WTC11 (cell line): ENCODE measurements at regions not wholly inside any gene's neighbourhood (a gene's known extent, or its start where the extent isn't known, plus 50 kb on each side); places are given as distances from the start of the nearest gene placed in this dataset.

Source experiments
- ATAC-seq: fragments of 200-7000 bp; cut with Tn5 transposase; 2 replicates; pipeline ENCODE4 v1.10.0; 2021; ENCODE audit warnings: mild to moderate bottlenecking, moderate library complexity
- CTCF ChIA-PET: fragments of 300-600 bp; sonication (Branson Sonifier 250); formaldehyde crosslinking; loops from one replicate; lab custom pipeline; 2021; ENCODE audit warnings: antibody characterized with exemption; lab: Charles Lee
- POLR2A ChIA-PET: fragments of 350-600 bp; sonication (Branson Sonifier 250); formaldehyde crosslinking; loops from one replicate; lab custom pipeline; 2021; ENCODE audit warnings: antibody characterized with exemption; lab: Charles Lee
- DNase-seq: peaks from one replicate; pipeline ENCODE4 v3.0.0; 2021; ENCODE audit warnings: low spot score
- H3K27ac Mint-ChIP-seq: 2 replicates; pipeline ENCODE4 v1.8.0; 2021; ENCODE audit warnings: mixed read lengths
- H3K27me3 Mint-ChIP-seq: 2 replicates; pipeline ENCODE4 v1.8.0; 2021; ENCODE audit warnings: low read depth, mild to moderate bottlenecking, moderate library complexity, mixed read lengths
- H3K36me3 Mint-ChIP-seq: 2 replicates; pipeline ENCODE4 v1.8.0; 2021; ENCODE audit warnings: mixed read lengths
- H3K4me1 Mint-ChIP-seq: 2 replicates; pipeline ENCODE4 v1.8.0; 2022; ENCODE audit warnings: mixed read lengths
- H3K4me3 Mint-ChIP-seq: 2 replicates; pipeline ENCODE4 v1.8.0; 2021; ENCODE audit warnings: mild to moderate bottlenecking, moderate library complexity, mixed read lengths
- H3K9me3 Mint-ChIP-seq: 2 replicates; pipeline ENCODE4 v1.8.0; 2021; ENCODE audit warnings: mixed read lengths
- AFF4 ChIP-seq: sonication (generic); formaldehyde crosslinking; IDR thresholded peaks from 2 replicates; pipeline ENCODE4 v1.8.1; 2023; ENCODE audit warnings: mild to moderate bottlenecking, missing genetic modification reagents, borderline replicate concordance
- CREB1 ChIP-seq: sonication (generic); formaldehyde crosslinking; IDR thresholded peaks from 2 replicates; pipeline ENCODE4 v1.8.0; 2023; ENCODE audit warnings: mild to moderate bottlenecking, missing genetic modification reagents
- E2F1 ChIP-seq: sonication (generic); formaldehyde crosslinking; IDR thresholded peaks from 2 replicates; pipeline ENCODE4 v1.8.0; 2022; ENCODE audit warnings: mild to moderate bottlenecking, missing genetic modification reagents
- FOXJ3 ChIP-seq: sonication (generic); formaldehyde crosslinking; IDR thresholded peaks from 2 replicates; pipeline ENCODE4 v1.9.0; 2021; ENCODE audit warnings: missing genetic modification reagents, mild to moderate bottlenecking, borderline replicate concordance
- GABPB1 ChIP-seq: sonication (generic); formaldehyde crosslinking; IDR thresholded peaks from 2 replicates; pipeline ENCODE4 v1.8.1; 2023; ENCODE audit warnings: mild to moderate bottlenecking, missing genetic modification reagents
- GTF2I ChIP-seq: fragments of 250-450 bp; sonication (Bioruptor Pico); conservative IDR thresholded peaks from 2 replicates; pipeline ENCODE4 v1.4.0; 2021; ENCODE audit warnings: mild to moderate bottlenecking
- IRF1 ChIP-seq: sonication (generic); formaldehyde crosslinking; IDR thresholded peaks from 2 replicates; pipeline ENCODE4 v1.8.0; 2023; ENCODE audit warnings: missing genetic modification reagents
- MAX ChIP-seq: sonication (generic); formaldehyde crosslinking; IDR thresholded peaks from 2 replicates; pipeline ENCODE4 v1.8.0; 2022; ENCODE audit warnings: mild to moderate bottlenecking, missing genetic modification reagents
- NR1H2 ChIP-seq: sonication (generic); formaldehyde crosslinking; IDR thresholded peaks from 2 replicates; pipeline ENCODE4 v1.9.0; 2021; ENCODE audit warnings: mild to moderate bottlenecking, moderate library complexity, missing genetic modification reagents
- RORB ChIP-seq: fragments of 250-450 bp; sonication (Bioruptor Pico); IDR thresholded peaks from 2 replicates; pipeline ENCODE4 v1.9.0; 2021; ENCODE audit warnings: mild to moderate bottlenecking
- SMAD4 ChIP-seq: sonication (generic); formaldehyde crosslinking; IDR thresholded peaks from 2 replicates; pipeline ENCODE4 v1.8.0; 2022; ENCODE audit warnings: mild to moderate bottlenecking, missing genetic modification reagents
- SOX15 ChIP-seq: fragments of 250-450 bp; sonication (Bioruptor Pico); IDR thresholded peaks from 2 replicates; pipeline ENCODE4 v1.9.0; 2021; ENCODE audit warnings: mild to moderate bottlenecking
- ZBTB21 ChIP-seq: sonication (generic); formaldehyde crosslinking; IDR thresholded peaks from 2 replicates; pipeline ENCODE4 v1.8.1; 2023; ENCODE audit warnings: mild to moderate bottlenecking, missing genetic modification reagents, borderline replicate concordance
- ZNF219 ChIP-seq: sonication (generic); formaldehyde crosslinking; IDR thresholded peaks from 2 replicates; pipeline ENCODE4 v1.8.0; 2023; ENCODE audit warnings: missing genetic modification reagents, mild to moderate bottlenecking, borderline replicate concordance
- ZNF423 ChIP-seq: fragments of 250-450 bp; sonication (Bioruptor Pico); IDR thresholded peaks from 2 replicates; pipeline ENCODE4 v2.1.2; 2022; ENCODE audit warnings: mild to moderate bottlenecking, moderate library complexity
- TF ChIP-seq, protein P1 (sequence below): sonication (generic); formaldehyde crosslinking; IDR thresholded peaks from 2 replicates; pipeline ENCODE4 v1.8.1; 2022; ENCODE audit warnings: low read depth, mild to moderate bottlenecking, moderate library complexity, missing genetic modification reagents, borderline replicate concordance
- TF ChIP-seq, protein P2 (sequence below): fragments of 250-450 bp; sonication (Bioruptor Pico); conservative IDR thresholded peaks from 2 replicates; pipeline ENCODE4 v1.9.0; 2021; ENCODE audit warnings: mild to moderate bottlenecking
- TF ChIP-seq, protein P3 (sequence below): sonication (generic); formaldehyde crosslinking; IDR thresholded peaks from 2 replicates; pipeline ENCODE4 v1.8.1; 2023; ENCODE audit warnings: mild to moderate bottlenecking, moderate library complexity, missing genetic modification reagents
- TF ChIP-seq, protein P4 (sequence below): fragments of 250-450 bp; sonication (Bioruptor Pico); IDR thresholded peaks from 2 replicates; pipeline ENCODE4 v1.8.0; 2021; ENCODE audit warnings: mild to moderate bottlenecking
- TF ChIP-seq, protein P5 (sequence below): sonication (generic); formaldehyde crosslinking; IDR thresholded peaks from 2 replicates; pipeline ENCODE4 v1.8.0; 2022; ENCODE audit warnings: mild to moderate bottlenecking, missing genetic modification reagents
- TF ChIP-seq, protein P6 (sequence below): fragments of 250-450 bp; sonication (Bioruptor Pico); IDR thresholded peaks from 2 replicates; pipeline ENCODE4 v1.9.0; 2021; ENCODE audit warnings: mild to moderate bottlenecking

- TF ChIP-seq AFF4 (CRISPR knock-in tag) (no peak), NR1H2 (CRISPR knock-in tag) (no peak), GABPB1 (CRISPR knock-in tag) (no peak), CREB1 (CRISPR knock-in tag) (no peak)
- TF ChIP-seq, protein P1, sequence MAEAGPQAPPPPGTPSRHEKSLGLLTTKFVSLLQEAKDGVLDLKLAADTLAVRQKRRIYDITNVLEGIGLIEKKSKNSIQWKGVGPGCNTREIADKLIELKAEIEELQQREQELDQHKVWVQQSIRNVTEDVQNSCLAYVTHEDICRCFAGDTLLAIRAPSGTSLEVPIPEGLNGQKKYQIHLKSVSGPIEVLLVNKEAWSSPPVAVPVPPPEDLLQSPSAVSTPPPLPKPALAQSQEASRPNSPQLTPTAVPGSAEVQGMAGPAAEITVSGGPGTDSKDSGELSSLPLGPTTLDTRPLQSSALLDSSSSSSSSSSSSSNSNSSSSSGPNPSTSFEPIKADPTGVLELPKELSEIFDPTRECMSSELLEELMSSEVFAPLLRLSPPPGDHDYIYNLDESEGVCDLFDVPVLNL (CRISPR knock-in tag), result no peak
- TF ChIP-seq, protein P2, sequence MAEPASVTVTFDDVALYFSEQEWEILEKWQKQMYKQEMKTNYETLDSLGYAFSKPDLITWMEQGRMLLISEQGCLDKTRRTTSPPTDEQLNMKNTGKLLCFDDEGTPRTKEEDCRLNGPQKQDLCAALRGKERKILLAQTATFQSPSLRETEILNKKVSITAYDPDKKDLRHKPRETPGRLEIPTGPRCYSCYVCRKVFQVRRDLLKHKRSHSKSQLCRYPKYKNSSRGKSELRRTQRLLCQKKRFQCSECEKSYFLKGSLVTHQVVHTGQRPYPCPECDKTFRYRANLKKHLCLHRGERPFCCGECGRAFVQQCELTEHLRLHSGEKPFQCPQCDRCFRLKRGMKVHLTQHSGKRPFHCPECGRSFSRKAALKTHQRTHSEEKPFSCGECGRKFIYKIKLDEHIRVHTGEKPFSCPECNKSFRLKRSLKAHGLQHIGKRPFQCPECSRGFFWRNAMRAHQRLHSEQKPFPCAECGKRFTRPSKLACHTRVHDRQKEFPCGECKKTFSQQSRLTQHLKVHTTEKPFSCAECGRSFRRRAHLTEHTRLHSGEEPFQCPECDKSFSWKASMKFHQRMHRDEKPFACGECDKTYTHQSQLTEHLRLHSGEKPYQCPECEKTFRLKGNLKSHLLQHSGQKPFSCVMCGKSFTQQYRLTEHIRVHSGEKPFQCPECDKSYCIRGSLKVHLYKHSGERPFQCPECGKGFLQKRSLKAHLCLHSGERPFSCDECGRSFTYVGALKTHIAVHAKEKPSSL, result no peak
Observed at GRCh38 chrX:140866446-140866845, 135.9 kb upstream of the SPANXB1 start (continued).

- Mint-ChIP-seq H3K4me1 (peaks cover 2% of the 10 kb centered on the region; the same call in 1 of the 2 replicates), H3K27ac (no peak overlapping the region), H3K36me3 (no peaks in the 10 kb centered on the region), H3K4me3 (no peak overlapping the region), H3K27me3 (no peaks in the 10 kb centered on the region), H3K9me3 (peaks cover 4% of the 10 kb centered on the region; the same call in 1 of the 2 replicates)
- ChIA-PET CTCF (no interaction called here), POLR2A (no interaction called here)
- ATAC-seq (no peak), DNase-seq (no peak)
- TF ChIP-seq, protein P3, sequence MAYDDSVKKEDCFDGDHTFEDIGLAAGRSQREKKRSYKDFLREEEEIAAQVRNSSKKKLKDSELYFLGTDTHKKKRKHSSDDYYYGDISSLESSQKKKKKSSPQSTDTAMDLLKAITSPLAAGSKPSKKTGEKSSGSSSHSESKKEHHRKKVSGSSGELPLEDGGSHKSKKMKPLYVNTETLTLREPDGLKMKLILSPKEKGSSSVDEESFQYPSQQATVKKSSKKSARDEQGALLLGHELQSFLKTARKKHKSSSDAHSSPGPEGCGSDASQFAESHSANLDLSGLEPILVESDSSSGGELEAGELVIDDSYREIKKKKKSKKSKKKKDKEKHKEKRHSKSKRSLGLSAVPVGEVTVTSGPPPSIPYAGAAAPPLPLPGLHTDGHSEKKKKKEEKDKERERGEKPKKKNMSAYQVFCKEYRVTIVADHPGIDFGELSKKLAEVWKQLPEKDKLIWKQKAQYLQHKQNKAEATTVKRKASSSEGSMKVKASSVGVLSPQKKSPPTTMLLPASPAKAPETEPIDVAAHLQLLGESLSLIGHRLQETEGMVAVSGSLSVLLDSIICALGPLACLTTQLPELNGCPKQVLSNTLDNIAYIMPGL (CRISPR knock-in tag), result no peak
- TF ChIP-seq, protein P4, sequence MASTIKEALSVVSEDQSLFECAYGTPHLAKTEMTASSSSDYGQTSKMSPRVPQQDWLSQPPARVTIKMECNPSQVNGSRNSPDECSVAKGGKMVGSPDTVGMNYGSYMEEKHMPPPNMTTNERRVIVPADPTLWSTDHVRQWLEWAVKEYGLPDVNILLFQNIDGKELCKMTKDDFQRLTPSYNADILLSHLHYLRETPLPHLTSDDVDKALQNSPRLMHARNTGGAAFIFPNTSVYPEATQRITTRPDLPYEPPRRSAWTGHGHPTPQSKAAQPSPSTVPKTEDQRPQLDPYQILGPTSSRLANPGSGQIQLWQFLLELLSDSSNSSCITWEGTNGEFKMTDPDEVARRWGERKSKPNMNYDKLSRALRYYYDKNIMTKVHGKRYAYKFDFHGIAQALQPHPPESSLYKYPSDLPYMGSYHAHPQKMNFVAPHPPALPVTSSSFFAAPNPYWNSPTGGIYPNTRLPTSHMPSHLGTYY (CRISPR knock-in tag), result no peak
- no peak for TF ChIP-seq ZNF423 (CRISPR knock-in tag)
- TF ChIP-seq SMAD4 (CRISPR knock-in tag), result no peak
- TF ChIP-seq ZBTB21 (CRISPR knock-in tag), result no peak
- TF ChIP-seq IRF1 (CRISPR knock-in tag), result no peak
- no peak for TF ChIP-seq GTF2I (CRISPR knock-in tag)
- TF ChIP-seq SOX15 (CRISPR knock-in tag), result no peak
- TF ChIP-seq E2F1 (CRISPR knock-in tag), result no peak
- TF ChIP-seq, protein P5, sequence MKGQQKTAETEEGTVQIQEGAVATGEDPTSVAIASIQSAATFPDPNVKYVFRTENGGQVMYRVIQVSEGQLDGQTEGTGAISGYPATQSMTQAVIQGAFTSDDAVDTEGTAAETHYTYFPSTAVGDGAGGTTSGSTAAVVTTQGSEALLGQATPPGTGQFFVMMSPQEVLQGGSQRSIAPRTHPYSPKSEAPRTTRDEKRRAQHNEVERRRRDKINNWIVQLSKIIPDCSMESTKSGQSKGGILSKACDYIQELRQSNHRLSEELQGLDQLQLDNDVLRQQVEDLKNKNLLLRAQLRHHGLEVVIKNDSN (CRISPR knock-in tag), result no peak
- TF ChIP-seq RORB, result no peak
- TF ChIP-seq, protein P6, sequence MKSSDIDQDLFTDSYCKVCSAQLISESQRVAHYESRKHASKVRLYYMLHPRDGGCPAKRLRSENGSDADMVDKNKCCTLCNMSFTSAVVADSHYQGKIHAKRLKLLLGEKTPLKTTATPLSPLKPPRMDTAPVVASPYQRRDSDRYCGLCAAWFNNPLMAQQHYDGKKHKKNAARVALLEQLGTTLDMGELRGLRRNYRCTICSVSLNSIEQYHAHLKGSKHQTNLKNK (CRISPR knock-in tag), result no peak
- TF ChIP-seq ZNF219 (CRISPR knock-in tag), result no peak
- TF ChIP-seq FOXJ3 (CRISPR knock-in tag), result no peak
- no peak for TF ChIP-seq MAX
Observed at GRCh38 chrX:140912606-140913005, 89.8 kb upstream of the SPANXB1 start.
